ENCODE measurements at regions not wholly inside any gene's neighbourhood (a gene's known extent, or its start where the extent isn't known, plus 50 kb on each side); places are given as distances from the start of the nearest gene placed in this dataset.

DNA sequence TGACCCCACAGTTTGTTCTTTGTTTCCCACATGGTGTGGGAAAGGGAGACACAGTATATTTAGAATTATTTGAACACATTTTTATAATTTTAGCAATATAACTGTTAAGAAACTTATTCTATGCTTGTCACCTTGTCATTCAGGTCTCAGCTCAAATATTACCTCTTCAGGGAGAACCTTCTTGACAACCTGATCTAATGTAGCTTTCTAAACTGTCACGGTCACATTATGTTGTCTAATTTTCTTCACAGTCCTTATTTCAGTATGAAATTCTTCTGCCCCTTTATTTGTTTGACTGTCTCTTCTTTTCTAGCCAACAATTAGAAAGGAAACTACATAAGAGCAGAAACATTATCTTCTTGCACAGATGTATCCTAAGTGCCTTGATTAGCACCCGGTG, 304.3 kb upstream of the PARD3B start:
- H3K4me3 ChIP-seq (replicated peaks; ENCODE audit: low read depth, low read length): no peak overlapping the region
- TF ChIP-seq, protein P1, sequence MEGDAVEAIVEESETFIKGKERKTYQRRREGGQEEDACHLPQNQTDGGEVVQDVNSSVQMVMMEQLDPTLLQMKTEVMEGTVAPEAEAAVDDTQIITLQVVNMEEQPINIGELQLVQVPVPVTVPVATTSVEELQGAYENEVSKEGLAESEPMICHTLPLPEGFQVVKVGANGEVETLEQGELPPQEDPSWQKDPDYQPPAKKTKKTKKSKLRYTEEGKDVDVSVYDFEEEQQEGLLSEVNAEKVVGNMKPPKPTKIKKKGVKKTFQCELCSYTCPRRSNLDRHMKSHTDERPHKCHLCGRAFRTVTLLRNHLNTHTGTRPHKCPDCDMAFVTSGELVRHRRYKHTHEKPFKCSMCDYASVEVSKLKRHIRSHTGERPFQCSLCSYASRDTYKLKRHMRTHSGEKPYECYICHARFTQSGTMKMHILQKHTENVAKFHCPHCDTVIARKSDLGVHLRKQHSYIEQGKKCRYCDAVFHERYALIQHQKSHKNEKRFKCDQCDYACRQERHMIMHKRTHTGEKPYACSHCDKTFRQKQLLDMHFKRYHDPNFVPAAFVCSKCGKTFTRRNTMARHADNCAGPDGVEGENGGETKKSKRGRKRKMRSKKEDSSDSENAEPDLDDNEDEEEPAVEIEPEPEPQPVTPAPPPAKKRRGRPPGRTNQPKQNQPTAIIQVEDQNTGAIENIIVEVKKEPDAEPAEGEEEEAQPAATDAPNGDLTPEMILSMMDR (IDR thresholded peaks at IDR 0.05; ENCODE audit: low read length, missing control alignments): no peak
- DNase-seq (ENCODE audit: low read depth): no peak

DNA sequence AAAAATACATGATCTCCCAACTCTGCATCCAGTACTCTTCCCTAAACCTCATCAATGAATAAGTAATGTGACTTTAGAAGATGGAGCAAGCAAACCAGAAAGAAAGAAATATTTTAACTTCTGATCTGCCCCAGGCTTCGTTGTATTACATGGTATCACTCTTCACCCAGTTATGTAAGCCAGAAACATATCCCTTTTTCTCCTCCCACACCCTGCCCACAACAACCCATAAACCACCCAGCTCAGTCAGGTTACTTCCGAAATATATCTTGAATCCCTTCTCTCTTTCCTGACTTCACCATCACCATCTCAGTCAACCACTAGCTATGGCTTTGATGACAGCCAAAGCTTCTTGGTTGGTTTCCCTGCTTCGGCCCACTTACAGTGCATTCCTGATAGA, 295.8 kb upstream of the PARD3B start:
- TF ChIP-seq, protein P1 (IDR thresholded peaks at IDR 0.05; ENCODE audit: low read length, missing control alignments): no peak
- no peak overlapping the region for H3K4me3 ChIP-seq (replicated peaks; ENCODE audit: low read depth, low read length)
- DNase-seq (ENCODE audit: low read depth): no peak

DNA sequence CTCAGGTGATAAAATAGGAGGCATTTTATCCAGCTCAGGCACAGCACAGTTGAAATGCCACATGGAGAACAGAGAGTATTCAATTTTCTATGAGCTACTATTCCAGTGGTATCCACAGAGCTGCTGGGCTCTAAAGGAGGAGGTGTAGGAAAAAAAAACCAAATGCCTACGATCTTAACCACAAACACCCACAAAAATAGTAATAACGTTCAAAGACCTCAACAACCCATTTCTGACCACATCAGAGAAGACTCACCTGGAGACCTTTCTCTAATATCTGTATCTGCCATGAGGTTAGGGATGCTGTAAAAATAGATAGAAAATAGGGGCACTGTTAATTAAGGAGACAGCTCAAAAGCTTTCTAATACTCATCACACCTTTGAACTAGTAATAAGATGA, 294.6 kb upstream of the PARD3B start:
- TF ChIP-seq, protein P1 (IDR thresholded peaks at IDR 0.05; ENCODE audit: low read length, missing control alignments): no peak
- DNase-seq (ENCODE audit: low read depth): no peak
- no peak overlapping the region for H3K4me3 ChIP-seq (replicated peaks; ENCODE audit: low read depth, low read length)

DNA sequence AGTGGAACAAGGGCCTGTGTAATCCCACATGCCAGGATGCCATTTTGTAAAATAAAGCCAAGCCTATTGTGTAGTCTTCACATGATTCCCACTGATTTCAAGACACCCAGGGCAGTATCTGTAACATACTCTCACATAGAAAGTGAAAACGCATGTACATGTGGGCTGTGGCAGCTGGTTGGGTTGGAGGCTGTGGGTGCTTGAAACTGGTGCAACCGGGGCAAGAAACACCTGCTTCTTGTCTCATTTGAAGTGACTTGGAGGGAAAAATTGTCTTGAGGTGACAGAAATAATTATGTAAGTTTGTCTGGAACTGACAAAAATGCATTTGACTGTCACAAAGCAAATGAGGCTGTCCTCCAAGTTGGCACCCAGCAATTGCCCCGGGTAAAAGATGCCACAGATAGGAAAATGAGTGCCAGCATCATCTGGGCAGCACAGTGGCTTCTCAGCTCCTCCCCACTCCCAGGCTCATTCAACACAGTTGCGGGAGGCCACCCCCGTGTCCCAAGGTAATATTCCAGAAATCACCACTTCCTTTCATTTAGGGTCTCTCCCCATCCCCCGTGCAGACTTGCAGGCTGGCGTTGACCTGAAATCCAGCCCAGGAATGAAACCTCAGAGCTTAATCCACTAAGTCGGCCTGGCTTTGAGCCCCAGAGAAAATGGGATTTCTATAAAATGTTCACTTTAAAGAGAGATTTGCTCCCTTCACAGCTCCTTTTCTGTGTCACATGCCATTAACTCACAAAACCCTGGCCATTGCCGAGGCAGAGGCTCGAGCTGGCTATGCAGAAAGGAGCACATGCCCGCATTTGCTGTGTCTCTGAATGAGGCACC, 293.9 kb upstream of the PARD3B start:
- no peak overlapping the region for H3K4me3 ChIP-seq (replicated peaks; ENCODE audit: low read depth, low read length)
- DNase-seq (ENCODE audit: low read depth): no peak
- TF ChIP-seq, protein P1 (IDR thresholded peaks at IDR 0.05; ENCODE audit: low read length, missing control alignments): no peak

DNA sequence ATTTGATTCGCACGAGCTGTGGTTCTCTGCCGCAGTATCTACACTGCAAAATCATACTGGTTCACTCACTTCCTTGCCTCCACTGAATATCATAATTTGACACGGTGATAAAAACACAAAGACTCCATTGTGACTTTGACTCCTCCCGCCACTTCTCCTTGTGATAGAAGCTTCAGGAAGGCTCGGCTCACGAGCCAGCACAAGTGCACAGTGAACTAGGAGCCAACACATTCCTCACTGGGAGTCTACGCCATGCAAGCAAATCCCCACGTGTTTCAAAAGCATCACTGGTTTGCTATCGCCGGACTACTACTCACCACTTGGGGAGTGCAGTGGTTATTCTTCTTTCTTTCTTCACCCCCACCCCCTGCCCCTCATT, 293.3 kb upstream of the PARD3B start:
- TF ChIP-seq, protein P1 (IDR thresholded peaks at IDR 0.05; ENCODE audit: low read length, missing control alignments): no peak
- no peak overlapping the region for H3K4me3 ChIP-seq (replicated peaks; ENCODE audit: low read depth, low read length)
- no peak for DNase-seq (ENCODE audit: low read depth)

DNA sequence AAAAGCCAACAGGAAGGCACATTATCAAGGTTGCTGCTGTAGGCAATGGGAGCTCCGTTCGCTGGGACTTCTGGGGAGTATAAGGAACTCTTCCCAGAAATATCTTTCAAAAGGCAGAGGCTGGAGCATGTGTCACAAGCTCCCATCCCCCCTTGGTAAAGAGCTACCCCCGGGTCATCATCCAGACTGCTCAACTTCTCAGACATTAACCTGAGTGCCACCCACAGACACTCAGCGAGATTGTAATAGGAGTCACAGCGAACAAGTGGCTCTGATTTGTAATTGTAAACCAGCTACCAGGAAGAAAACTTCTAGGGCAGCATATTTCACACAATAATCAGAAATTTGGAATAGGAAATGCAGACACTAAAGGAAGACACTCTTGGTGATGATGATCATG, 290.2 kb upstream of the PARD3B start:
- no peak for DNase-seq (ENCODE audit: low read depth)
- TF ChIP-seq, protein P1 (IDR thresholded peaks at IDR 0.05; ENCODE audit: low read length, missing control alignments): no peak
- no peak overlapping the region for H3K4me3 ChIP-seq (replicated peaks; ENCODE audit: low read depth, low read length)

DNA sequence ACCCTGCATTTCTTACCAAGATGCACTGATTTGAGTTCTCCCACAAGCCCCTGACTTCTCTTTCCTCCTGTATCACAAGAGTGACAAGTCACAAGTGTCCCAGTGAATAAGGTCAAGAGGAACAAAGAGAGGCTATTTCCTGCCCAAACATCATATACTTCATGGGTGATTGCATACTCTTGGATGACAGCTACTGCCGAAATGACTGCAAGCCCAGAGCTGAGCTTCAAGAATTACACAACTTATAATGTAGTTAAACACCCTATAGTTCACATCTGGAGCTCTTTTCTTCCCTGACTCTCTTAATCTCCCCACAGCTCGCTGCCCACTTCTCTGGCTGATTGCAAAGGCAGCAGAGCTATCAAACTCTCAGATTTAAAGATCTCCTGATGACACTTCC, 289.7 kb upstream of the PARD3B start:
- TF ChIP-seq, protein P1 (IDR thresholded peaks at IDR 0.05; ENCODE audit: low read length, missing control alignments): no peak
- DNase-seq (ENCODE audit: low read depth): no peak

More for the DNA sequence above, 289.7 kb upstream of the PARD3B start:
- no peak overlapping the region for H3K4me3 ChIP-seq (replicated peaks; ENCODE audit: low read depth, low read length)
